ENCODE measurements at regions not wholly inside any gene's neighbourhood (a gene's known extent, or its start where the extent isn't known, plus 50 kb on each side); places are given as distances from the start of the nearest gene placed in this dataset.
"Not testable (repeated sequence)": the region's sequence is repeated elsewhere in the genome, so short reads cannot be mapped to it uniquely, and the experiment has no call there.

DNA sequence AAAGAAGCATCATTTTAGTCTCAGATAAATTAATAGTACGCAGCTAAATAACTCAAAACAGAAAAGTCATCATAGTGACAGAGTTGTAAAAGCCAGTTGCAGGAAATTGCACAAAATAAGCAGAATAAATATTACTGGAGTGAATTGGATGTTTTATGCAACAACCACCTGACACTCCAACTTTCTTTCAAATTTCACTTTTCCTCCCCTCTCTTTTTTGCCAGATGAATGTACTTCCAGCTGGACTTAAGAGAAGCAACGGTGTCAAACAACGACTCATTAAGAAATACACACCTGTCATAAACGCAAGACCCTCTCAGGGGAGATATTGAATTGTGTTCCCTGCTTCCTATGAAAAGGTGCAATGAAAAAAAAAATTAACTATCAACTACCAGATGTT, 120.2 kb upstream of the HCCS start:
- Histone ChIP-seq H3K79me2 (ENCODE audit: insufficient read depth, low read length) (no peaks in the 10 kb centered on the region), H3K4me3 (ENCODE audit: low read depth in 1 of 2, low read length in 2 of 2) (no peak overlapping the region), H3K9ac (ENCODE audit: low read depth, low read length) (no peak overlapping the region), H3K4me2 (ENCODE audit: insufficient read depth, low read length) (no peak overlapping the region), H3K36me3 (ENCODE audit: insufficient read depth, low read length) (no peaks in the 10 kb centered on the region), H2AFZ (ENCODE audit: low read depth, low read length) (no peak overlapping the region), H4K20me1 (ENCODE audit: insufficient read depth, low read length) (no peaks in the 10 kb centered on the region), H3K27ac (ENCODE audit: low read length) (no peak overlapping the region), H3K27me3 (ENCODE audit: insufficient read depth, low read length, poor library complexity) (no peaks in the 10 kb centered on the region), H3K4me1 (ENCODE audit: insufficient read depth, low read length) (no peaks in the 10 kb centered on the region), H3K9me3 (ENCODE audit: insufficient read depth, low read length, severe bottlenecking) (no peaks in the 10 kb centered on the region)
- TF ChIP-seq EZH2 (IDR thresholded peaks at IDR 0.05; ENCODE audit: borderline replicate concordance, low read depth, low read length, severe bottlenecking): no peak
- TF ChIP-seq, protein P1, sequence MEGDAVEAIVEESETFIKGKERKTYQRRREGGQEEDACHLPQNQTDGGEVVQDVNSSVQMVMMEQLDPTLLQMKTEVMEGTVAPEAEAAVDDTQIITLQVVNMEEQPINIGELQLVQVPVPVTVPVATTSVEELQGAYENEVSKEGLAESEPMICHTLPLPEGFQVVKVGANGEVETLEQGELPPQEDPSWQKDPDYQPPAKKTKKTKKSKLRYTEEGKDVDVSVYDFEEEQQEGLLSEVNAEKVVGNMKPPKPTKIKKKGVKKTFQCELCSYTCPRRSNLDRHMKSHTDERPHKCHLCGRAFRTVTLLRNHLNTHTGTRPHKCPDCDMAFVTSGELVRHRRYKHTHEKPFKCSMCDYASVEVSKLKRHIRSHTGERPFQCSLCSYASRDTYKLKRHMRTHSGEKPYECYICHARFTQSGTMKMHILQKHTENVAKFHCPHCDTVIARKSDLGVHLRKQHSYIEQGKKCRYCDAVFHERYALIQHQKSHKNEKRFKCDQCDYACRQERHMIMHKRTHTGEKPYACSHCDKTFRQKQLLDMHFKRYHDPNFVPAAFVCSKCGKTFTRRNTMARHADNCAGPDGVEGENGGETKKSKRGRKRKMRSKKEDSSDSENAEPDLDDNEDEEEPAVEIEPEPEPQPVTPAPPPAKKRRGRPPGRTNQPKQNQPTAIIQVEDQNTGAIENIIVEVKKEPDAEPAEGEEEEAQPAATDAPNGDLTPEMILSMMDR (IDR thresholded peaks at IDR 0.05; ENCODE audit: borderline replicate concordance, extremely low read depth, low read length, poor library complexity, severe bottlenecking): no peak
- DNase-seq (no peak), ATAC-seq (ENCODE audit: insufficient read depth, low read depth) (no peak)

DNA sequence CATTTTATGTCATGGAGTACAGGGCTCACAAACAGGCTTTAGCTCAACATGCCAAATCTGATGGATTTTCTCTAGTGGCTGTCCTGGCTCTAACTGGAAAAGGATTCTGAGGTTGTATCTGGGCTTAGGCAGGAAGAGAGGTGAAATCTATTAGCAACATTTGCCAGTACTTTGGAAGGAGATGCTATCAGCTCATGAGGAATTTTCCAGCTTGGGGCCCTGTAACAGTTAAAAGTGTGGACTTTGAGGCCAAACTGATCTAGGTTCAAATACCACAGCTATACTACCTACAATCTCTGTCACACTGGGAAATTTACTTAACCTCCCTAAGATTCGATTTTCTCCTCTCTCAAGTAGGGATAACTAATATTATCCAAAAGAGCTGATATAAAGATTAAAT, 119.0 kb upstream of the HCCS start:
- Histone ChIP-seq H3K9ac (ENCODE audit: low read depth, low read length) (no peak overlapping the region), H3K4me2 (ENCODE audit: insufficient read depth, low read length) (no peak overlapping the region), H3K4me1 (ENCODE audit: insufficient read depth, low read length) (no peaks in the 10 kb centered on the region), H3K9me3 (ENCODE audit: insufficient read depth, low read length, severe bottlenecking) (no peaks in the 10 kb centered on the region), H3K36me3 (ENCODE audit: insufficient read depth, low read length) (no peaks in the 10 kb centered on the region), H3K27me3 (ENCODE audit: insufficient read depth, low read length, poor library complexity) (no peaks in the 10 kb centered on the region), H3K79me2 (ENCODE audit: insufficient read depth, low read length) (no peaks in the 10 kb centered on the region), H4K20me1 (ENCODE audit: insufficient read depth, low read length) (no peaks in the 10 kb centered on the region), H3K27ac (ENCODE audit: low read length) (no peak overlapping the region), H2AFZ (ENCODE audit: low read depth, low read length) (no peak overlapping the region), H3K4me3 (ENCODE audit: low read depth in 1 of 2, low read length in 2 of 2) (no peak overlapping the region)
- ATAC-seq (ENCODE audit: insufficient read depth, low read depth) (no peak), DNase-seq (no peak)
- TF ChIP-seq EZH2 (IDR thresholded peaks at IDR 0.05; ENCODE audit: borderline replicate concordance, low read depth, low read length, severe bottlenecking): no peak
- TF ChIP-seq, protein P1 (IDR thresholded peaks at IDR 0.05; ENCODE audit: borderline replicate concordance, extremely low read depth, low read length, poor library complexity, severe bottlenecking): no peak

DNA sequence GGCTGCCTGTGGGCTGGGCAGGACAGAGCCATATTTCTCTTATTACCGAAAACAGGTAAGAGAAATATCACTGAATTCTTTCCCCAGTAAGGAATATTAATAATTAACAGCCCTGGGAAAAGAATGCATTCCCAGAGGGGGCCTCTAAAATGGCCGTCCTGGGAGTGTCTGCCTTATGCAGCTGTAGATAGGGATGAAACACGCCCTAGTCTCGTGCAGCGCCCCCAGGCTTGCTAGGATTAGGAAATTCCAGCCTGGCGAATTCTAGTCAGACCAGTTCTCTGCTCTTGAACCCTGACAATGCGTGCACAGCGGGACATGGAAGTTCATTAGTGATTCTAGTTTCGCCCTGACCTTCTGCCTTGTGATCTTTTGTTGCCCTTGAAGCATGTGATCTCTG, 104.1 kb upstream of the HCCS start:
- not testable (repeated sequence) for H3K9me3 ChIP-seq (ENCODE audit: insufficient read depth, low read length, severe bottlenecking); H3K4me2 ChIP-seq (ENCODE audit: insufficient read depth, low read length); H3K27me3 ChIP-seq (ENCODE audit: insufficient read depth, low read length, poor library complexity); H4K20me1 ChIP-seq (ENCODE audit: insufficient read depth, low read length); H2AFZ ChIP-seq (ENCODE audit: low read depth, low read length); H3K36me3 ChIP-seq (ENCODE audit: insufficient read depth, low read length); H3K9ac ChIP-seq (ENCODE audit: low read depth, low read length); DNase-seq; H3K4me3 ChIP-seq (ENCODE audit: low read depth in 1 of 2, low read length in 2 of 2); ATAC-seq (ENCODE audit: insufficient read depth, low read depth); H3K4me1 ChIP-seq (ENCODE audit: insufficient read depth, low read length); H3K79me2 ChIP-seq (ENCODE audit: insufficient read depth, low read length); H3K27ac ChIP-seq (ENCODE audit: low read length)

DNA sequence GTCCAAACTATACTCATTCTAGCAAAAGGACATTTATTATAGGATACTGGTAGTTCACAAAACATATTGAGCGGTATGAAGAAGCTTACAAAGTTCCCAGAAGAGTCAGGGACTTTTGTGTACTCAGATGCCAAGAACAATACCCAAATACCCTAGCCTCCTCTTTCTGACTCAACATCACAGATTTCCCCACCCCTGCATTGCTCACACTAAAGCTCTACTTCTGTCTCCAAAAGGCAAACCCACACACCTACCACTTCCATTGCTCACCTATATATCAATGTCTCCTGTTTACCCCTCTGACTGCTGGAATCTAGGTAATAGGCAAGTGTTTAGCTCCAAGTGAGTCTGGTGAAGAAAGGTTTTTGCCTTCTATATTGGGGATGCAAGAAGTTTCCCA, 100.7 kb upstream of the HCCS start:
- Histone ChIP-seq H3K27me3 (ENCODE audit: insufficient read depth, low read length, poor library complexity) (no peaks in the 10 kb centered on the region), H3K9me3 (ENCODE audit: insufficient read depth, low read length, severe bottlenecking) (no peaks in the 10 kb centered on the region), H3K4me1 (ENCODE audit: insufficient read depth, low read length) (no peaks in the 10 kb centered on the region), H3K36me3 (ENCODE audit: insufficient read depth, low read length) (no peaks in the 10 kb centered on the region), H3K27ac (ENCODE audit: low read length) (no peak overlapping the region), H3K79me2 (ENCODE audit: insufficient read depth, low read length) (no peaks in the 10 kb centered on the region), H3K9ac (ENCODE audit: low read depth, low read length) (no peak overlapping the region), H3K4me3 (ENCODE audit: low read depth in 1 of 2, low read length in 2 of 2) (no peak overlapping the region), H2AFZ (ENCODE audit: low read depth, low read length) (no peak overlapping the region), H4K20me1 (ENCODE audit: insufficient read depth, low read length) (no peaks in the 10 kb centered on the region), H3K4me2 (ENCODE audit: insufficient read depth, low read length) (no peak overlapping the region)
- no peak for DNase-seq
- ATAC-seq (ENCODE audit: insufficient read depth, low read depth): no peak
- TF ChIP-seq, protein P1 (IDR thresholded peaks at IDR 0.05; ENCODE audit: borderline replicate concordance, extremely low read depth, low read length, poor library complexity, severe bottlenecking): no peak
- no peak for TF ChIP-seq EZH2 (IDR thresholded peaks at IDR 0.05; ENCODE audit: borderline replicate concordance, low read depth, low read length, severe bottlenecking)

All from DND-41 (cell line).